ENCODE measurements at regions not wholly inside any gene's neighbourhood (a gene's known extent, or its start where the extent isn't known, plus 50 kb on each side); places are given as distances from the start of the nearest gene placed in this dataset.

DNA sequence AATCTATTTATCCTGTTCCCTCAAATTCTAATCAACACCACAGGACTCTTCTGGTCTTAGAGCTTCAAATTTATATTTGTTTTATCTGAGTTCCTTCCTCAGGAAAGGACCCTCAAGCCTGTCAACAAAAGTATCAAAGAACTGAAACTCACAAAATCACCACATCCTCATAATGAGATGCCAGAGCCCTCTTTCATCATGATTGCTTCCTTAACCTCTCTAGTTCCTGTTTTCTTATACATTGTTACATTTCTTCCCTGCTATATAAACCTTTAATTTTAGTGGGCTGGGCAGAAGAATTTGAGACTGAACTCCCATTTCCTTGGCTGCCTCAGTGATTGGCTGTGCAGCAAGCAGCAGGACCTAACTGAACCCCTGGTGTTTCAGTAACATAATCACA is 189.7 kb downstream of the ZNF248 start:
- in situ Hi-C loops (cut with HindIII; ENCODE audit: extremely low pct_ligation_motif_present, low pct_unique_long_range_greater_than_20kb), result no loop called here
- Histone ChIP-seq H4K20me1 (ENCODE audit: insufficient read depth, low read length) (no peaks in the 10 kb centered on the region), H2AFZ (ENCODE audit: low read length) (no peak overlapping the region), H3K9ac (ENCODE audit: insufficient read depth, low read depth, low read length) (no peak overlapping the region), H3K36me3 (replicated peaks in 1 of 2; ENCODE audit: control insufficient read depth in 1 of 2, insufficient read depth in 2 of 2, low read length in 2 of 2) (no peaks in the 10 kb centered on the region), H3K4me3 (replicated peaks in 1 of 3; ENCODE audit: insufficient read depth in 1 of 3, low read depth in 2 of 3, low read length in 3 of 3) (no peak overlapping the region), H3K9me3 (ENCODE audit: low read length) (no peaks in the 10 kb centered on the region), H3K4me1 (ENCODE audit: insufficient read depth, low read length) (no peaks in the 10 kb centered on the region), H3K27ac (ENCODE audit: extremely low read length, insufficient read depth, low read length) (no peak overlapping the region), H3K4me2 (ENCODE audit: low read depth, low read length) (no peak overlapping the region), H3K79me2 (ENCODE audit: insufficient read depth, low read length) (no peaks in the 10 kb centered on the region), H3K27me3 (ENCODE audit: control insufficient read depth in 1 of 2, insufficient read depth in 2 of 2, low read length in 2 of 2) (no peaks in the 10 kb centered on the region)
- DNase-seq (ENCODE audit: low spot score) (no peak), ATAC-seq (no peak), FAIRE-seq (no peak)
- ChIA-PET POLR2A (no interaction called here), CTCF (ENCODE audit: low intra/inter-chr PET ratio, low total read pairs) (no interaction called here)
- BruUV-seq (replicated peaks), result no TSS peak
- intact Hi-C loops (cut with micrococcal nuclease; ENCODE audit: unreplicated experiment), result no loop called here
- TF ChIP-seq LCORL (IDR thresholded peaks at IDR 0.05), result no peak
- TF ChIP-seq LCORL (CRISPR knock-in tag; IDR thresholded peaks at IDR 0.05), result no peak
- TF ChIP-seq, protein P1, sequence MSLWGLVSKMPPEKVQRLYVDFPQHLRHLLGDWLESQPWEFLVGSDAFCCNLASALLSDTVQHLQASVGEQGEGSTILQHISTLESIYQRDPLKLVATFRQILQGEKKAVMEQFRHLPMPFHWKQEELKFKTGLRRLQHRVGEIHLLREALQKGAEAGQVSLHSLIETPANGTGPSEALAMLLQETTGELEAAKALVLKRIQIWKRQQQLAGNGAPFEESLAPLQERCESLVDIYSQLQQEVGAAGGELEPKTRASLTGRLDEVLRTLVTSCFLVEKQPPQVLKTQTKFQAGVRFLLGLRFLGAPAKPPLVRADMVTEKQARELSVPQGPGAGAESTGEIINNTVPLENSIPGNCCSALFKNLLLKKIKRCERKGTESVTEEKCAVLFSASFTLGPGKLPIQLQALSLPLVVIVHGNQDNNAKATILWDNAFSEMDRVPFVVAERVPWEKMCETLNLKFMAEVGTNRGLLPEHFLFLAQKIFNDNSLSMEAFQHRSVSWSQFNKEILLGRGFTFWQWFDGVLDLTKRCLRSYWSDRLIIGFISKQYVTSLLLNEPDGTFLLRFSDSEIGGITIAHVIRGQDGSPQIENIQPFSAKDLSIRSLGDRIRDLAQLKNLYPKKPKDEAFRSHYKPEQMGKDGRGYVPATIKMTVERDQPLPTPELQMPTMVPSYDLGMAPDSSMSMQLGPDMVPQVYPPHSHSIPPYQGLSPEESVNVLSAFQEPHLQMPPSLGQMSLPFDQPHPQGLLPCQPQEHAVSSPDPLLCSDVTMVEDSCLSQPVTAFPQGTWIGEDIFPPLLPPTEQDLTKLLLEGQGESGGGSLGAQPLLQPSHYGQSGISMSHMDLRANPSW (CRISPR knock-in tag; IDR thresholded peaks at IDR 0.05; ENCODE audit: borderline replicate concordance), result no peak

DNA sequence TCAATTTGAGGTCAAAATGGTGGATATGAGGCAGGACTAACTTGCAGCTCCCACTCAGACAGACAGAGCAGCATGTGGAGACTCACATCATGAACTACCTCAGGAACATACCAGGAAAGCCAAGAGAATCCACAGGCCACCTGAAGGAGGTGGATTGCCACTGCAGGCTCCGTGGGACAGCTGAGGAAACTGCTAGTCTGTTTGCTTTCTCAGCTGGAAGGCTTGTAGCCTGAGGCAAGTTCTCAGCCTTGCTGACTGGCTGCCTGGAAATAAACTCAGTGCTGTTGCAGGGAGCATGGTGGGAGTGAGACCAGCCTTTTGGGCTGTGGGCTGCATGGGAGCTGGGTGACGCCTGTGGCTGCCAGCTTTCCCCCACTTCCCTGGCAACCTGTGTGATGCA is 202.9 kb downstream of the ZNF248 start:
- ATAC-seq, result no peak
- TF ChIP-seq, protein P2, sequence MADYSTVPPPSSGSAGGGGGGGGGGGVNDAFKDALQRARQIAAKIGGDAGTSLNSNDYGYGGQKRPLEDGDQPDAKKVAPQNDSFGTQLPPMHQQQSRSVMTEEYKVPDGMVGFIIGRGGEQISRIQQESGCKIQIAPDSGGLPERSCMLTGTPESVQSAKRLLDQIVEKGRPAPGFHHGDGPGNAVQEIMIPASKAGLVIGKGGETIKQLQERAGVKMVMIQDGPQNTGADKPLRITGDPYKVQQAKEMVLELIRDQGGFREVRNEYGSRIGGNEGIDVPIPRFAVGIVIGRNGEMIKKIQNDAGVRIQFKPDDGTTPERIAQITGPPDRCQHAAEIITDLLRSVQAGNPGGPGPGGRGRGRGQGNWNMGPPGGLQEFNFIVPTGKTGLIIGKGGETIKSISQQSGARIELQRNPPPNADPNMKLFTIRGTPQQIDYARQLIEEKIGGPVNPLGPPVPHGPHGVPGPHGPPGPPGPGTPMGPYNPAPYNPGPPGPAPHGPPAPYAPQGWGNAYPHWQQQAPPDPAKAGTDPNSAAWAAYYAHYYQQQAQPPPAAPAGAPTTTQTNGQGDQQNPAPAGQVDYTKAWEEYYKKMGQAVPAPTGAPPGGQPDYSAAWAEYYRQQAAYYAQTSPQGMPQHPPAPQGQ (CRISPR knock-in tag; IDR thresholded peaks at IDR 0.05; ENCODE audit: borderline replicate concordance), result no peak
- TF ChIP-seq HNRNPUL1 (IDR thresholded peaks at IDR 0.05; ENCODE audit: low read depth, low read length) (no peak), ZNF724P (CRISPR knock-in tag; IDR thresholded peaks at IDR 0.05; ENCODE audit: borderline replicate concordance) (no peak), TAF1 (CRISPR knock-in tag; IDR thresholded peaks at IDR 0.05) (no peak), KLF9 (CRISPR knock-in tag; IDR thresholded peaks at IDR 0.05; ENCODE audit: low read depth) (no peak), ZNF317 (CRISPR knock-in tag; IDR thresholded peaks at IDR 0.05) (no peak)
- TF ChIP-seq, protein P3, sequence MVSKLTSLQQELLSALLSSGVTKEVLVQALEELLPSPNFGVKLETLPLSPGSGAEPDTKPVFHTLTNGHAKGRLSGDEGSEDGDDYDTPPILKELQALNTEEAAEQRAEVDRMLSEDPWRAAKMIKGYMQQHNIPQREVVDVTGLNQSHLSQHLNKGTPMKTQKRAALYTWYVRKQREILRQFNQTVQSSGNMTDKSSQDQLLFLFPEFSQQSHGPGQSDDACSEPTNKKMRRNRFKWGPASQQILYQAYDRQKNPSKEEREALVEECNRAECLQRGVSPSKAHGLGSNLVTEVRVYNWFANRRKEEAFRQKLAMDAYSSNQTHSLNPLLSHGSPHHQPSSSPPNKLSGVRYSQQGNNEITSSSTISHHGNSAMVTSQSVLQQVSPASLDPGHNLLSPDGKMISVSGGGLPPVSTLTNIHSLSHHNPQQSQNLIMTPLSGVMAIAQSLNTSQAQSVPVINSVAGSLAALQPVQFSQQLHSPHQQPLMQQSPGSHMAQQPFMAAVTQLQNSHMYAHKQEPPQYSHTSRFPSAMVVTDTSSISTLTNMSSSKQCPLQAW (CRISPR knock-in tag; IDR thresholded peaks at IDR 0.05), result no peak
- TF ChIP-seq, protein P4, sequence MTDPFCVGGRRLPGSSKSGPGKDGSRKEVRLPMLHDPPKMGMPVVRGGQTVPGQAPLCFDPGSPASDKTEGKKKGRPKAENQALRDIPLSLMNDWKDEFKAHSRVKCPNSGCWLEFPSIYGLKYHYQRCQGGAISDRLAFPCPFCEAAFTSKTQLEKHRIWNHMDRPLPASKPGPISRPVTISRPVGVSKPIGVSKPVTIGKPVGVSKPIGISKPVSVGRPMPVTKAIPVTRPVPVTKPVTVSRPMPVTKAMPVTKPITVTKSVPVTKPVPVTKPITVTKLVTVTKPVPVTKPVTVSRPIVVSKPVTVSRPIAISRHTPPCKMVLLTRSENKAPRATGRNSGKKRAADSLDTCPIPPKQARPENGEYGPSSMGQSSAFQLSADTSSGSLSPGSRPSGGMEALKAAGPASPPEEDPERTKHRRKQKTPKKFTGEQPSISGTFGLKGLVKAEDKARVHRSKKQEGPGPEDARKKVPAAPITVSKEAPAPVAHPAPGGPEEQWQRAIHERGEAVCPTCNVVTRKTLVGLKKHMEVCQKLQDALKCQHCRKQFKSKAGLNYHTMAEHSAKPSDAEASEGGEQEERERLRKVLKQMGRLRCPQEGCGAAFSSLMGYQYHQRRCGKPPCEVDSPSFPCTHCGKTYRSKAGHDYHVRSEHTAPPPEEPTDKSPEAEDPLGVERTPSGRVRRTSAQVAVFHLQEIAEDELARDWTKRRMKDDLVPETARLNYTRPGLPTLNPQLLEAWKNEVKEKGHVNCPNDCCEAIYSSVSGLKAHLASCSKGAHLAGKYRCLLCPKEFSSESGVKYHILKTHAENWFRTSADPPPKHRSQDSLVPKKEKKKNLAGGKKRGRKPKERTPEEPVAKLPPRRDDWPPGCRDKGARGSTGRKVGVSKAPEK (CRISPR knock-in tag; IDR thresholded peaks at IDR 0.05; ENCODE audit: borderline replicate concordance), result no peak

More for the DNA sequence above, 202.9 kb downstream of the ZNF248 start:
- intact Hi-C loops (cut with micrococcal nuclease; ENCODE audit: unreplicated experiment), result no loop called here
- Histone ChIP-seq H3K27me3 (ENCODE audit: control insufficient read depth in 1 of 2, insufficient read depth in 2 of 2, low read length in 2 of 2) (no peaks in the 10 kb centered on the region), H3K4me2 (ENCODE audit: low read depth, low read length) (no peak overlapping the region), H3K4me3 (replicated peaks in 1 of 3; ENCODE audit: insufficient read depth in 1 of 3, low read depth in 2 of 3, low read length in 3 of 3) (no peak overlapping the region), H3K79me2 (ENCODE audit: insufficient read depth, low read length) (no peaks in the 10 kb centered on the region), H3K36me3 (replicated peaks in 1 of 2; ENCODE audit: control insufficient read depth in 1 of 2, insufficient read depth in 2 of 2, low read length in 2 of 2) (no peaks in the 10 kb centered on the region), H3K9ac (ENCODE audit: insufficient read depth, low read depth, low read length) (no peak overlapping the region), H4K20me1 (ENCODE audit: insufficient read depth, low read length) (no peaks in the 10 kb centered on the region), H3K9me3 (ENCODE audit: low read length) (no peaks in the 10 kb centered on the region), H2AFZ (ENCODE audit: low read length) (no peak overlapping the region), H3K4me1 (ENCODE audit: insufficient read depth, low read length) (no peaks in the 10 kb centered on the region), H3K27ac (ENCODE audit: extremely low read length, insufficient read depth, low read length) (no peak overlapping the region)
- CTCF ChIA-PET (ENCODE audit: low intra/inter-chr PET ratio, low total read pairs), result no interaction called here
- WGBS (ENCODE audit: low lambda C conversion rate), result 0% methylated on average over 2 of the region's 2 CpGs
- POLR2A ChIA-PET, result no interaction called here
- DNase-seq (ENCODE audit: low spot score) (no peak), FAIRE-seq (no peak)
- in situ Hi-C loops (cut with HindIII; ENCODE audit: extremely low pct_ligation_motif_present, low pct_unique_long_range_greater_than_20kb), result no loop called here
- no TSS peak for BruUV-seq (replicated peaks)

All from HepG2 (cell line).